D721Med (cell line): ENCODE measurements at regions not wholly inside any gene's neighbourhood (a gene's known extent, or its start where the extent isn't known, plus 50 kb on each side); places are given as distances from the start of the nearest gene placed in this dataset.

Experiments
- DNase-seq: peaks from one replicate; pipeline ENCODE4 v3.0.0; 2011; ENCODE audit warnings: low spot score; ENCODE audit not compliant: insufficient read length
- FAIRE-seq: peaks from 2 replicates; lab custom pipeline; 2011; peaks lifted over from hg19 to GRCh38; lab: Jason Lieb, UNC
- CTCF ChIP-seq: IDR thresholded peaks from 2 replicates; pipeline ENCODE4 v1.5.1; 2012; ENCODE audit warnings: mild to moderate bottlenecking, control low read depth; ENCODE audit not compliant: insufficient read depth; ENCODE audit errors: missing control alignments

GRCh38 chr11:11746449-11746848, 95.3 kb upstream of the USP47 start:
- DNase-seq = no peak
- no peak for TF ChIP-seq CTCF
- no peak for FAIRE-seq

GRCh38 chr11:11743216-11743615, 98.6 kb upstream of the USP47 start:
- FAIRE-seq (no peak), DNase-seq (no peak)
- no peak for TF ChIP-seq CTCF

- no peak for DNase-seq
- FAIRE-seq = no peak
- TF ChIP-seq CTCF = no peak
Measured at GRCh38 chr11:11742486-11742885, 99.3 kb upstream of the USP47 start.

GRCh38 chr11:11740836-11741235, 100.9 kb upstream of the USP47 start:
- no peak for FAIRE-seq
- DNase-seq = no peak
- TF ChIP-seq CTCF = no peak

GRCh38 chr11:11740073-11740702, 101.6 kb upstream of the USP47 start:
- FAIRE-seq (no peak), DNase-seq (no peak)
- TF ChIP-seq CTCF = no peak

GRCh38 chr11:11738370-11738769, 103.4 kb upstream of the USP47 start:
- FAIRE-seq = no peak
- no peak for DNase-seq
- TF ChIP-seq CTCF = no peak

- TF ChIP-seq CTCF = no peak
- DNase-seq (no peak), FAIRE-seq (no peak)
Measured at GRCh38 chr11:11735586-11735985, 106.2 kb upstream of the USP47 start.
